ENCODE measurements at regions not wholly inside any gene's neighbourhood (a gene's known extent, or its start where the extent isn't known, plus 50 kb on each side); places are given as distances from the start of the nearest gene placed in this dataset.
"Not testable (repeated sequence)": the region's sequence is repeated elsewhere in the genome, so short reads cannot be mapped to it uniquely, and the experiment has no call there.

DNA sequence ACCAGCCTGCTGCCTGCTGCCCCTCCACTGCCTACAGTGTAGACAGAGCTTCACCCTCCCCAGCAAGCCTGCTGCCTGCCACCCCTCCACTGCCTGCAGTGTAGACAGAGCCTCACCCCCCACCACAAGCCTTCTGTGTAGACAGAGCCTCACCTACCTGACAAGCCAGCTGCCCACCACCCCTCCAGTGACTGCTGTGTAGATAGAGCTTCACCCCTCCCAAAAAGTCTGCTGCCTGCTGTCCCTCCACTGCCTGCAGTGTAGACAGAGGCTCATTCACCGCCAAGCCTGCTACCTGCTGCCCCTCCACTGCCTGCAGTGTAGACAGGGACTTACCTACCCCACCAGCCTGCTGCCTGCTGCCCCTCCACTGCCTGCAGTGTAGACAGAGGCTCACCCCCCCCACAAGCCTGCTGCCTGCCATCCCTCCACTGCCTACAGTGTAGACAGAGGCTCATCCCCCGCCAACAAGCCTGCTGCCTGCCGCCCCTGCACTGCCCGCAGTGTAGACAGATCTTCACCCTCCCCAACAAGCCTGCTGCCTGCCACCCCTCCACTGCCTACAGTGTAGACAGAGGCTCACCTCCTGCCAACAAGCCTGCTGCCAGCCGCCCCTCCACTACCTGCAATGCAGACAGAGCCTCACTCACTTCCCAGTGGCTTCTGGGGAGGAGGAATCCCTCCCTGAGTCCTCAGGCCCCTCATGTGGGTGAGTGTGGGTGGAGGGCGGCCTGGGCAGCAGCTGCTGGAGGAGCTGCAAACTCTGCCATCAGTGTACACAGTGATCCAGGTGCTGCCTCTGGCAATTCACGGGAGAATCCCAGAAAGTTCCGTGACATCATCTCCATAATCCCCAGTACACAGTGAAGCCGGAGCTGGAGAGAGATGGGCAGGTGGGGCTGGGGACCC lies 140.9 kb downstream of the DLL1 start:
- DNase-seq: no peak

DNA sequence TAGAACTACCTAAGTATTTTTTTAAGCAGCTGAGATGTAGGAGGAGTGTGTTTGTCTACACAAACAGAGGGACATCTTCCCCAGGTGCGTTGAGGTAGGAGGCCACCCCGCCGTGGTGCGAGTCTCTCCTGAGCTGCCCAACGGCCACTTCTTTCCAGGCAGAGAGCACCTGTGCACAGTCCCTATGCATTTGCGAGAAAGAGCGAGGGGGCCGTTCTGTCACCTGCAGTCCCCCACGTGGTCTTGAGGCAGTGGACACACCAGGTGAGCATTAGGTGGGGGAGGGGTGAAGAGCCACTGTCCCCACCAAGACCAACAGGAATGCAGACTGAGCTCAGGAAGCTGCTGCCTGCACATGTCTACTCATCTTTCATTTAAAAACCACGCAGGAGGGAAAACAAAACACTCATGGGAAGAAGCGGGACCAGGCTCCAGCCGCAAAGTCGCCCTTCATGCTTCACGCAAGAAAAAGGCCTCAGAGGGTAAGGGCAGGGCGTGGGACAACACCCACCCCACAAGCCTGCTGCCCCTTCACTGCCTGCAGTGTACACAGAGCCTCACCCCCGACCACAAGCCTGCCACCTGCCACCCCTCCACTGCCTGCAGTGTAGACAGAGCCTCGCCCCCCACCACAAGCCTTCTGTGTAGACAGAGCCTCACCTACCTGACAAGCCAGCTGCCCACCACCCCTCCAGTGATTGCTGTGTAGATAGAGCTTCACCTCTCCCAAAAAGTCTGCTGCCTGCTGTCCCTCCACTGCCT lies 142.0 kb downstream of the DLL1 start:
- no peak for DNase-seq

DNA sequence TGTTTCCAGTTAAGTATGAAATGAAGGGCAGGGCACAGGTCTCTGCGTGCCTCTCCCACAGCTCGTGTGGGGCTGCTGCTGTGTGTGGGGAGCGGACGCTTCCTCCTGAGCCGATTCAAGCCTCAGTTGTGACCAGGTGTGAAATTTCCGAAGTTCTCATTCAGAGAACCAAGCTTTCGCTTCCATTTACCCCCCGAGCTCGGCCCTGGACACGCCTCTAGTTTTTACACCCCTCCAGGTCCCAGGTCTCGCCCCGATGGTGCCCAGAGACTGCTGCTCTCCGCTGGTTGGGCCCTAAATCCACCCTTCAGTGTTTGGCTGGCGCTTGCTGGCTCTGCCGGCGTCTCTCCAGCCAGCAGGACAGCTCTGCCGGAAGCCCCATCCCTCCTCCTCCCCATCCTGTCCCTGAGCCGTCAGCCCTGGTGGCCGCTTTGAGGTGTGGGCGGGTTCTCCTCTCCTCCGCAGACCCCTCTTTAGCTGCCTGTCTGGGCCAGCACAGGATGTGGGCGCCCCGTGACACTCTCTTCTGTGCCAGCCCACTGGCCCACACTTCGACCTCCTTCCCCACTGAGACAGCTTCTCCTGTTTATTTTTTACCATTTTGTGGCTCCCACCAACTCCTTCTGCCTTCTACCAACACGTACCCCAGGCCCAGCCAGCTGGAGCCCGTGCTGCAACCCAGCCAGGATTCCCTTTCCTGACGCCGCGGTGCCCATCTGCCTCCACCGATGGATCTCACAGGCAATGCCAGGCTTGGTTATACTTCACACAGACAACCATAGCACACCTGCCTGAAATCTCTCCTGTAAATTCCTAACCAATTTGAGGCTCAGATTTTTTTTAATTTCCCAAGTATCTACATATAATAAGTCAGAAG lies 142.8 kb downstream of the DLL1 start:
- DNase-seq: no peak

DNA sequence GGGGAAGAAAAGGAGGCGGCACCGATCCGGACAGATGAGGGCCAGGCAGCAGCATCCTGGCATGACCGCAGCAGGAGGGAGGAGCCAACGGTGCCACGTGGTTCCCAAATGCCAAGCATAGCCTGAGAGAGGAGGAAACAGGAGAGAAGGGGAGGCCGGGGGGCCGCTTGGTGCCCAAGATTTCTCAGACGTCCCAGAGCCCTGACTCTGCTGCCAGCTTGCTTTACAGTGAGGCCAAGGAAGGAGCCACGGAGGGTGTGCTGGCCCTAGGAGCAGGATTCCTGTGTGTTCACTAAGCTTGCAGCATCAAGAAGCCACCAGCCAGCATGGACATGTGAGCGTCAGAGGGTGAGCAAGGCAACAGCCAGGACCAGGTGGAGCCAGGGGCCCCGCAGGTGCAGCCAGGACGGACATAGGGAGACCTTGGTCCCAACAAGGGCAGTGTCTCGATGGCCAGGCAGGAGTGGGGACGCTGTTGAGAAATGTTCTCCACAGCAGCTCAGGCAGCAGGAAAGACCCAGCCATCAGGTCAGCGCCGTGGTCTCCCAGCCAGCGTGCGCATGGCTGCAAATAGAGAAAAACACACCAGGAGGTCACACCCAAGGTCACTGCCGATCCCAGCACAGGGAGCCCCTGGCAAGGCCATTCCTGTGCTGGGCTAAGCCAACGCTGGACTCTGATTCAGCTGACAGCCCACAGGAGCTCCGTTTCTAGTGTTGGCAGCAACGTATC lies 143.7 kb downstream of the DLL1 start:
- no peak for DNase-seq

DNA sequence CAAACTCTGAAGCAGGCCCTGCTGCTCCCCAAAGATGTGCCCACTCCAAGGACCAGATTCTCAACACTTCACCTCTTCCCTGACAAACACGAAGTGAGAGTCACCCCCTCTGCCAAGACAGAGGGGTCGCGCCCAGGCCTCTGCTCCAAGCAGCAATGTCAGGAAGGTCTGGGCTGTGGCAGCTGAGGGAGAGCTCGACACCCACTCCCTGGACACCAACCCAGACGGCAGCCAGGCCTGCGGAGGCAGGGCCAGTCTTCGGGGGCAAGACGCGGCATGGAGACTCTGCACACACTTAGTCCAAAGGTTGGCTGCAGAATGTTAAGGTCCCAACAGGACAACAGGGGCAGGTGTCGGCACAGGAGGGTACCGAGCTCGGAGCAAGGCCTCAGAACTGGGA lies 144.2 kb downstream of the DLL1 start:
- DNase-seq: no peak

DNA sequence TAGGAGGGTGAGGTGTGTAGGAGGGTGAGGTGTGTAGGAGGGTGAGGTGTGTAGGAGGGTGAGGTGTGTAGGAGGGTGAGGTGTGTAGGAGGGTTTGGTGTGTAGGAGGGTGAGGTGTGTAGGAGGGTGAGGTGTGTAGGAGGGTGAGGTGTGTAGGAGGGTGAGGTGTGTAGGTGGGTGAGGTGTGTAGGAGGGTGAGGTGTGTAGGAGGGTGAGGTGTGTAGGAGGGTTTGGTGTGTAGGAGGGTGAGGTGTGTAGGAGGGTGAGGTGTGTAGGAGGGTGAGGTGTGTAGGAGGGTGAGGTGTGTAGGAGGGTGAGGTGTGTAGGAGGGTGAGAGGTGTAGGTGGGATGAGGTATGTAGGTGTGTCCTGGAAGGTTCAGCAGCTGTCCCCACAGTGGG lies 144.7 kb downstream of the DLL1 start:
- DNase-seq: not testable (repeated sequence)

DNA sequence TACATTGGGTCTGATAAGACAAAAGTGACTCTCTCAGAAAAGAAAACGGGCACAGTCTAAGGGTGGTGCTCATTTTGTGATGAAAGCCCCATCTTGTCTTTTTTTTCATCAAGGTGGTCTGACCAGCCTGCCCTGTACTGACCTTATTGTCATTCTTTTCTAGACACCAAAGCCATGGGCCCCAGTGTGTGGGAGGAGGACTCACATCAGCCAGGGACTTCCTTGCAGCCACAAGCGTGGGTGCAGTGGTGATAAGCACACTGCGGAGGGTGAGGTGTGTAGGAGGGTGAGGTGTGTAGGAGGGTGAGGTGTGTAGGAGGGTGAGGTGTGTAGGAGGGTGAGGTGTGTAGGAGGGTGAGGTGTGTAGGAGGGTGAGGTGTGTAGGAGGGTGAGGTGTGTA lies 145.2 kb downstream of the DLL1 start:
- not testable (repeated sequence) for DNase-seq

DNA sequence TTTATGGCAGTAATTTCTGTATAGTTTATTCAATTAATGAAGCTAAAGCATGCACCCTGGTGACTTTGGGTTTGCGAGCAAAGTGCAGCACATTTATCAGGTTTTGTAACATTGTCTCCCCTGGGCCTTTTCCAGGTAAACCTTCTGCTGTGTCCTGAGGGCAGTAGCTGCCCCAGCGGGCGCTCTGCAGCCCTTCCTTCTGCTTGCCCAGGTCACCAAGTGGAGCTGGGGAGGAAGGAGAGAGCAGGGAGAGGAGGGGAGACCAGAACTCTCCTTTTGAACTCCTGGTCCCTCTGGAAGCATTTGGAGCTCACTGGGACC lies 145.6 kb downstream of the DLL1 start:
- no peak for DNase-seq

DNA sequence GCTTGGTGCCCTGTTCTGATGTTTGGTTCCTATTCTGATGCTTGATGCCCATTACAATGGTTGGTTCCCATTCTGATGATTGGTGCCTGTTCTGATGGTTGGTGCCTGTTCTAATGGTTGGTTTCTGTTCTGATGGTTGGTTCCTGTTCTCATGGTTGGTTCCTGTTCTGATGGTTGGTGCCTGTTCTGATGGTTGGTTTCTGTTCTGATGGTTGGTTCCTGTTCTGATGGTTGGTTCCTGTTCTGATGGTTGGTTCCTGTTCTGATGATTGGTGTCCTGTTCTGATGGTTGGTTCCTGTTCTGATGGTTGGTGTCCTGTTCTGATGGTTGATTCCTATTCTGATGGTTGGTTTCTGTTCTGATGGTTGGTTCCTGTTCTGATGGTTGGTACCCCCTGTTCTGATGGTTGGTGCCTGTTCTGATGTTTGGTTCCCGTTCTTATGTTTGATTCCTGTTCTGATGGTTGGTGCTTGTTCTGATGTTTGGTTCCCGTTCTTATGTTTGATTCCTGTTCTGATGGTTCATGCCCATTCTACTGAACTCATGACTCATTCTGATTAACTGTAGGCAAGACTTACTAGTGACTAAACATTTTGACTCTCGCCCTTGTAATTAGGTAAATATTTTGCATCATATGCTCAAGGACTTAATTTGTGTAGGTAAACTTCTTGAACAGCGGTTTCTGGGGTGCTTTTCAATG lies 146.2 kb downstream of the DLL1 start:
- DNase-seq: no peak

DNA sequence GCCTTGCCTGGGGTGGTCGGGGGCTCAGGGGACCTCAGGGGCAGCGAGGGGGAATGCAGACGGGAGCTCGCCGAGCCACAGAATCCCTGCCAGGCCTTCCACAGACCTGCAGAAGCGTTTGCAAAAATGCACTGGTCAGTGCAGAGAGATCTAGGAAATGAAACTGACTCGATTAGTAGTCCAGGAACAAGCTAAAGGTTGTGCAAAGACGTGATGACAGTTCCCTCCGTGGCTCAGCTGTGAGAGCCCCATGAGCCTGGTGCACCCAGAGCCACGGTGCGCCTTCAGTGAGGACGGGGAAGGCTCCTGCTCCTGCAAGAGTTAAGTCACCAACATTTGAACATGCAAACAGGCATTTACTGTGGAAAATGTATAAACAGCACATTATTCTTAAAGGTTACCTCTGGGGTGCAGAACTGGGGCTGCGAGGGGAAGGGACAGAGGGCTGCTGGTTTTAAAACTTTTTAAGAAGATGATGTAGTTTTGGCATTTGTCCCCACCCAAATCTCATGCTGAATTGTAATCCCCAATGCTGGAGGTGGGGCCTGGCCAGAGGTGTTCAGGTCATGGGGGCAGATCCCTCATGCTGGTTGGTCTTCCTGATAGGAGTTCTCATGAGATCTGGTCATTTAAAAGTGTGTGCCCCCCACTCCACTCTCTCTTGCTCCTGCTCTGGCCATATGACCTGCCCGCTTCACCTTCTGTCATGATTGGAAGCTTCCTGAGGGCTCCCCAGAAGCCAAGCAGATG lies 147.3 kb downstream of the DLL1 start:
- no peak for DNase-seq

DNA sequence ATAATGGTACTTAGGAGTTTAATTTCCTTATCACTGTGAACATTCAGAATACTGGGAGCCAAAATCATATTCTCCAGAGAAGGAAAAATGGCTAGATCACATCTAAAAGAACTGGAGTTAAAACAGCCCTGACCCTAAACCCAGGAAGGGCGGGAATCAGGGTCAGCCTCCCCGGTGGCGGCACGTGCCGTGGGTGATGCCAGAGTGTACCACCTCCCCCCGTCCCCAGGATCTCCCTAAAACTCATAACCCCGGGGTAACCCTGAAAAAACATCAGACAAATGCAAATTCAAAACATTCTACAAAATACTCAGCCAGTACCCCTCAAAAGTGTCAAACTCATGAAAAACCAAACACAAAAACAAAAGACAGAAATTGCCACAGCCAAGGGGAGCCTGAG lies 148.3 kb downstream of the DLL1 start:
- DNase-seq: no peak

DNA sequence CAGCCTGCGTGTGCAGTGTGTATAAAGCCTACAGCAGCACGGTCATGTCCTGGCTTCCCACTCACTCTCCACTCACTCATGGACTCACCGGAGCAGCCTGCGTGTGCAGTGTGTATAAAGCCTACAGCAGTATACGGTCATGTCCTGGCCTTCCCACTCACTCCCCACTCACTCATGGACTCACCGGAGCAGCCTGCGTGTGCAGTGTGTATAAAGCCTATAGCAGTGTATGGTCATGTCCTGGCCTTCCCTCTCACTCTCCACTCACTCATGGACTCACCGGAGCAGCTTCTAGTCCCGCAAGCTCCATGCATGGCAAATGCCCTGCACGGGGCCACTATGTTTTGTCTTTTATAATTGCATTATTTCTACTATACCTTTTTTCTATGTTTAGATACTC lies 149.8 kb downstream of the DLL1 start:
- not testable (repeated sequence) for DNase-seq

DNA sequence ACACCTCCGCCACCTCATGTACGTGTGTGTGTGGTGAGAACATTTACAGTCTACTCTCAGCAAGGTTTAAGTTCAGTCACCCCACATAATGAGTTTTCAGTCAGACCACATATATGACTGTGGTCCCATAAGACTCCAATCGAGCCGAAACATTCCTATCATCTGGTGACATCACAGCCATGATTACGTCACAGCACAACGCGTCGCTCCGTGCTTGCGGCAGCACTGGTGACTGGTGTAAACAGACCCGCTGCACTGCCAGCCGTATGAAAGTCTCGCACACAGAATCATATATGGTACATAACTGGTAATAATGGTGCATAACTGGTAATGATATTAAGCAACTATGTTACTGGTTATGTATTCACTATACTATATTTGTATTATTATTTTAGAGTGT lies 150.7 kb downstream of the DLL1 start:
- no peak for DNase-seq

DNA sequence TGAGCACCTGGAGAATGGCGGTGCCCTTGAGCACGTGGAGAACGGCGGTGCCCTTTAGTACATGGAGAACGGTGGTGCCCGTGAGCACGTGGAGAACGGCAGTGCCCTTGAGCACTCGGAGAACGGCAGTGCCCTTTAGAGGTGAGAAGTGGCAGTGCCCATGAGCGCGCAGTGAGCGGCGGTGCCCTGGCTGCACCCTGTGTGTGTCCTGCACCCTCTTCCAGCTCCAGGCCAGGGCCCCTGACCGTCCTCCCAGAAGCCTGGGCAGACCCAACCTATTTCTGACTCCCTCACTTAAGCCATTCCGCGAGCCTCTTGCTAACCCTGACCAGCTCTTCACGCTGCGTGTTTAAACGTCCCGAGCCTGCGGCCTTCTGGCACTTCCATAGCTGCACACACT lies 151.3 kb downstream of the DLL1 start:
- DNase-seq: no peak

DNA sequence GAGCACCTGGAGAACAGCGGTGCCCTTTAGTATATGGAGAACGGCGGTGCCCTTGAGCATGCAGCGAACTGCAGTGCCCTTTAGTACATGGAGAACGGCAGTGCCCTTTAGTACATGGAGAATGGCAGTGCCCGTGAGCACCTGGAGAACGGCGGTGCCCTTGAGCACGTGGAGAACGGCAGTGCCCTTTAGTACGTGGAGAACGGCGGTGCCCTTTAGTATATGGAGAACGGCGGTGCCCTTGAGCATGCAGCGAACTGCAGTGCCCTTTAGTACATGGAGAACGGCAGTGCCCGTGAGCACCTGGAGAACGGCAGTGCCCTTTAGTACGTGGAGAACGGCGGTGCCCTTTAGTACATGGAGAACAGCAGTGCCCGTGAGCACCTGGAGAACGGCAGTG lies 151.8 kb downstream of the DLL1 start:
- DNase-seq: not testable (repeated sequence)

DNA sequence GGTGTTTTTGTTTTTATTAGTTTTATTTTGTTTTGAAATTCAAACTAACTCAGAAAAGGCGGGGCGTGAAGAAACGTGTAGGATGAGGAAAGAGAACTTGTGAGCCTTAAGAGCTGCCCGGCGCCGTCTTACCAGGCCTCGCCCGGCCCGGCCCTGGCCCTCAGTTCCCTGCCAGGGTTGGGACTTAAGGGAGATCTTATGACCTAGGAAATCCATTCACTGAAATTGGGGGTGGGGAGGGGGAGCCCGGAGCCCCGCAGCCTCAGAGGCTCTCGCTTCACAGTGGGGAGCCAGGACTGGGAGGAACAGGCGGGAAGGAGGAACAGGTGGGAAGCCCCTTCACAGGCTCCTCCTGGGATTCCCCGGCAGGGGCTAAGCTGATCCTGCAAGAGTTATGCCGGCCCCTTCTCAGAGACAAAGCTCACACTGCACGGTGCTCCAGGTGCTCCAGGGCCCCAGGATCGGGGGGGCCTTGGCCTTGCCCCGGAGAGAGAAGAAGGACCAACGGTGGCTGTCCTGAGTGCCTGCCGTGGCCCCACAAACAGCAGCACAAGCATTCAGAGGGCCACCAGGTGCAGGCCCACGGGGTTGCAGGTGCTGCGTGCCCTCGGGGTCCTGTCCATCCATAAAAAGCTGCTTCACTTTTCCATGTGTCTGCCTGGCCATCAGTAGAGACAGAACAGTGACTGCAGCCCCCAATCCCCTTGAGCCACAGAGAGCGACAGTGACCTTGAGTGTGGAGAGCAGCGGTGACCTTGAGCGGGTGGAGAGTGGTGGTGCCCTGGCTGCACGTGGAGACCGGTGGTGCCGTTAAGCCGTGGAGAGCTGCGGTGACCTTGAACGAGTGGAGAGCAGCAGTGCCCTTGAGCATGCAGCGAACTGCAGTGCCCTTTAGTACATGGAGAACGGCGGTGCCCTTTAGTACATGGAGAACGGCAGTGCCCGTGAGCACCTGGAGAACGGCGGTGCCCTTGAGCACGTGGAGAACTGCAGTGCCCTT lies 152.7 kb downstream of the DLL1 start:
- no peak for DNase-seq

DNA sequence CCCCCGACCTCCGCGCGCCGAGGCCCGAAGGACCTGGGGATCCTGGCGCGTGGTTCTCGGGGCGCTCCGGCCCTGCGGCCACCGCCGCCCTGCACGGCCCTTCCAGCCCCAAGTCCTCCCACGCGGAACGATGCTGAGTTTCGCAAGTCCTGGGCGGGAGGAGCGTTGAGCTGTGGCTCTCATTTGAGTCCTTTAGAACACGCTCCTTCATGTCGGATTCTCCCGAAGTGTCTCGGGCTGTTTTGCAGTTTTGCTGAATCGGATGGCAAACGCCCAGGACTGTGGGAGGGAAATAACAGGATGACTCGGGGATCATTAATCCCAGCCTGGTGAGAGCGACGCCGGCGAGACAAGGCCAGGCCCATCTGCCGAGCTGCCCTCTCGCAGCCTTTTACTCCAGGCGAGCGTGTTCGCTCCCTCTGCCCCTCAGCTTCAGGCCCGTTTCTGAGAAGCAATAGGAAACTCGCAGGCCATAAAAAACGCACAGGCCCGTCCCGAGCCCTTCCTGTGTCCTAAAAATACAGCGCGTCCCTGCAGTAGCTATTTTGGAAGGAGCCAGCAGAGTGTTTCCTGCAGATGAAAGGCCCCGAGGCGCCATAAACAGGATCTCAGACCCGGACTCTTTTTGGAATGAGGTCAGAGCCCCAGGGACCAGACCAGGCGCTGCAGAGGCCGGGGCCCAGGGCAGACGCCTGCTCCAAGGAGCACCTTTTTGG lies 153.5 kb downstream of the DLL1 start:
- no peak for DNase-seq

DNA sequence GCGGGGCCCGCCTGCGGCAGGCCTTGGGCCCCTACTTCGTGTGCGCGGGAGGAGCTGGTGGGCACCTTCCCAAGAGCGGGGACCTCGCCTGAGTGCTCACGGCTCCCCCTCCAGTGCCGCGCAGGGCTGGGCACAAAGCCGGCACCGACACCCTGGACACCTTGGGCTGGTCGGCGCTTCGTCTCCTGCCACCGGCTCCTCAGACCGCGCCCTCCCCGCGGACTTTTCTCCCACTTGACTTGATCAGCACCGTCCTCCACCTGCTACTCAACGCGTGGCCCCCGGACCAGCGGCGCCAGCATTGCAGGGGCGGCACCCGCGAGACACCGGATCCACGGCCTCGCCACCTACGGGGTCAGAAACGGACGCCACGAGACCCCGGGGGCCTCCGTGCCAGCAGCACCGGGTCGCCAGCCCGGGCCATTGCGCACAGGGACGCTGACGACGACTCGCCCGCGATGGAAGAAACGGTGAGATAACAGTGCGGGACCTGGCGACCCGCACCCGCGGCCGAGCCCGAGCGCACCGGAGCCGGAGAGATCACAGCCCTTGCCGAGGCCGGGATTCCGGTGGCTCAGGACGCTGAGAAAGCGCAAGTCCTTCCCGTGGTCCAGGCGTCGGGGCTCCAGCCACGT lies 154.2 kb downstream of the DLL1 start:
- DNase-seq: no peak

Data from renal pelvis (tissue), 1 donor.